Mesothelial cell of epicardium (in vitro differentiated cells): ENCODE measurements at regions not wholly inside any gene's neighbourhood (a gene's known extent, or its start where the extent isn't known, plus 50 kb on each side); places are given as distances from the start of the nearest gene placed in this dataset.

ENCODE experiments used
- DNase-seq, 2 experiments: peaks; one replicate each; pipeline ENCODE4 v3.0.0; 2021; ENCODE audit warnings: low spot score in 2 of 2; ENCODE audit not compliant: unreplicated experiment in 2 of 2
- H3K27ac Mint-ChIP-seq: 2 replicates; pipeline ENCODE4 v1.8.0; 2021; ENCODE audit warnings: mixed read lengths
- H3K27me3 Mint-ChIP-seq: 2 replicates; pipeline ENCODE4 v1.8.0; 2021; ENCODE audit warnings: low read depth, mixed read lengths
- H3K36me3 Mint-ChIP-seq: 2 replicates; pipeline ENCODE4 v1.8.0; 2021; ENCODE audit warnings: mixed read lengths
- H3K4me1 Mint-ChIP-seq: 2 replicates; pipeline ENCODE4 v1.8.0; 2021; ENCODE audit warnings: mixed read lengths
- H3K4me3 Mint-ChIP-seq: 2 replicates; pipeline ENCODE4 v1.8.0; 2021; ENCODE audit warnings: mild to moderate bottlenecking, moderate library complexity, mixed read lengths
- H3K9me3 Mint-ChIP-seq: 2 replicates; pipeline ENCODE4 v1.8.0; 2021; ENCODE audit warnings: mixed read lengths
- TF ChIP-seq, protein P1 (sequence below): fragments of 200-600 bp; sonication (generic); IDR thresholded peaks from one replicate; pipeline ENCODE4 v1.5.0; 2021; ENCODE audit warnings: antibody characterized with exemption; ENCODE audit not compliant: unreplicated experiment

DNA sequence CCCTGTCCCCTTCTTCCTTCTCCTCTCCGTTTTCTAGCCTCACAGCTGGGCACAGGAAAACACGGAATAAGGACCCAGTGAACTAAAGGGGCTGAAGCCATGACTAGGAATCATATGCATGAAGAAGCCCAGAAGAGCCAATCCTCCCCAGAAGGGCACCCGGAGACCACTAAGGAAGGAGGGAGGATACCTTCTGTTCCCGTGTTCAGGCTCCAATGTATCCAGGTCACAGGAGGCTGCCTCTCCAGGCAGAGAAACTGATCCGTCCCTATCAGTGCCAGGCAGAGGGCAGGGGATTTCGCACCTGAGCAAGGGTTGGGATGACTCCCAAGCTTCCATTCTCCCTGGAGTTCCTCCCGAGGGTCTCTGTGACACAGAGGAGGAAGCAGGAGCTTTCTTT, 246.6 kb downstream of the SNX10 start:
- Mint-ChIP-seq H3K36me3 (no peaks in the 10 kb centered on the region), H3K4me1 (peaks cover 47% of the 10 kb centered on the region), H3K27ac (no peak overlapping the region), H3K4me3 (no peak overlapping the region), H3K27me3 (peaks cover 4% of the 10 kb centered on the region), H3K9me3 (no peaks in the 10 kb centered on the region)
- TF ChIP-seq, protein P1, sequence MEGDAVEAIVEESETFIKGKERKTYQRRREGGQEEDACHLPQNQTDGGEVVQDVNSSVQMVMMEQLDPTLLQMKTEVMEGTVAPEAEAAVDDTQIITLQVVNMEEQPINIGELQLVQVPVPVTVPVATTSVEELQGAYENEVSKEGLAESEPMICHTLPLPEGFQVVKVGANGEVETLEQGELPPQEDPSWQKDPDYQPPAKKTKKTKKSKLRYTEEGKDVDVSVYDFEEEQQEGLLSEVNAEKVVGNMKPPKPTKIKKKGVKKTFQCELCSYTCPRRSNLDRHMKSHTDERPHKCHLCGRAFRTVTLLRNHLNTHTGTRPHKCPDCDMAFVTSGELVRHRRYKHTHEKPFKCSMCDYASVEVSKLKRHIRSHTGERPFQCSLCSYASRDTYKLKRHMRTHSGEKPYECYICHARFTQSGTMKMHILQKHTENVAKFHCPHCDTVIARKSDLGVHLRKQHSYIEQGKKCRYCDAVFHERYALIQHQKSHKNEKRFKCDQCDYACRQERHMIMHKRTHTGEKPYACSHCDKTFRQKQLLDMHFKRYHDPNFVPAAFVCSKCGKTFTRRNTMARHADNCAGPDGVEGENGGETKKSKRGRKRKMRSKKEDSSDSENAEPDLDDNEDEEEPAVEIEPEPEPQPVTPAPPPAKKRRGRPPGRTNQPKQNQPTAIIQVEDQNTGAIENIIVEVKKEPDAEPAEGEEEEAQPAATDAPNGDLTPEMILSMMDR = no peak
- no peak for DNase-seq

DNA sequence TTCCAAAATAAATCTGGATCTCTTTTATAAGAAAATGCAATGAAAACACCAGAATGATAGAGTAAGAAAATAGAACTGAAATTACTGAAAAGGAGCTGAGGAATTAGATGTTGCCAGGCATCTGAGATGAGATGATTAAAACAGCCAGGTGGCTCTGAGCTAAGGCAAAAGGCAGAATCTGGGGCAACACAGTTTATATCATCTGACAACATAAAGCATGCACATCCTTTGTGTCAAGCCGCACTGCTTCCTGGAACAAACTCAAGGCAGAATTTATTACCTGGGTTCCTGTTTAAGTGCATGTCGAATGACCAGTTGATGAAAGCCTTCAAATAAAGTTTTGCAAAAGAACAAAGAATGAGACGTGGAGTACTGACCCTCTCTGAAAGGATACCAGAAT, 247.0 kb downstream of the SNX10 start:
- Mint-ChIP-seq H3K4me1 (peaks cover 45% of the 10 kb centered on the region), H3K27ac (no peak overlapping the region), H3K4me3 (no peak overlapping the region), H3K27me3 (peaks cover 4% of the 10 kb centered on the region), H3K9me3 (no peaks in the 10 kb centered on the region), H3K36me3 (no peaks in the 10 kb centered on the region)
- TF ChIP-seq, protein P1 = no peak
- DNase-seq = no peak

DNA sequence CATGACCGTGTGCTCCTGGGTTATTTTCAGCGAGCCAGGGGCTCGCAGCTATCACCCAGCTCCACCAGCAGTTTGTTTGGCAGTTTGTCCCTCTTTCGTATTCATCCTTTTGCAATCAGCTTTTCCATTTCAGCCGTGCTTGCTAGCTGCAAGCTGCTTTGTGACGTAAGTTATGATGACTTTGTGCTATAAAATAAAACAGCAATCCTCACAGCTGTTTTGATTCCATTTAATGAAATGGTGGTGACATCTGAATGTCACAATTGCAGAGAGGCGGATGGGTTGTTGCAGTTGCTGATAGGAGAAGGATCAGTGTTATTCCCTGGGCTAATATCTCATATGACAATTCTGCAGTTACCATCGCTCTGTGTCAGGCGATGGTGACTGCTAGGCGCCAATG, 251.7 kb downstream of the SNX10 start:
- no peaks in the 10 kb centered on the region for H3K27me3 Mint-ChIP-seq
- no peak overlapping the region for H3K27ac Mint-ChIP-seq
- H3K4me1 Mint-ChIP-seq = peaks cover 22% of the 10 kb centered on the region
- no peaks in the 10 kb centered on the region for H3K36me3 Mint-ChIP-seq
- DNase-seq = no peak
- TF ChIP-seq, protein P1 = no peak
- H3K4me3 Mint-ChIP-seq = no peak overlapping the region
- no peaks in the 10 kb centered on the region for H3K9me3 Mint-ChIP-seq

DNA sequence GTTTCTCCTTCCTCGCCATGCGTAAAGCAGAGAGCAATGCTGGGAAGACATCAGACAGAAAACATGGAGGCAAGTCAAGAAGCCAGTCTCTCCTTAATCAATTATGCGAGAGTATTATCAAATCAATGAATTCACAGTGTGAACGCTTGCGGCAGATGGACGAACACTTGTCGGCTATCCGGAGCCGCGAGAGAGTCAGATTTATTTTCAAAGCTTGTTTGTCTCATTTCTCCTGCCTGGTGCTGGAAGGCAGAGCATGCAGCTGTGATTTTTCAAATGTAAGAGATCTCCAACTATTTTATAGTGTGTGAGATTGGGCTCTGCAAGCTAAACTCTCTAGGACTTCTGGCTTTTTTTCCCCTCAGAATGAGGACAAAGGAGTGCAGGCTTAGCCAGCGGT, 252.3 kb downstream of the SNX10 start:
- H3K36me3 Mint-ChIP-seq = no peaks in the 10 kb centered on the region
- H3K4me3 Mint-ChIP-seq = no peak overlapping the region
- H3K4me1 Mint-ChIP-seq = peaks cover 17% of the 10 kb centered on the region
- no peak for DNase-seq
- no peaks in the 10 kb centered on the region for H3K27me3 Mint-ChIP-seq
- TF ChIP-seq, protein P1 = no peak
- H3K27ac Mint-ChIP-seq = no peak overlapping the region
- no peaks in the 10 kb centered on the region for H3K9me3 Mint-ChIP-seq

DNA sequence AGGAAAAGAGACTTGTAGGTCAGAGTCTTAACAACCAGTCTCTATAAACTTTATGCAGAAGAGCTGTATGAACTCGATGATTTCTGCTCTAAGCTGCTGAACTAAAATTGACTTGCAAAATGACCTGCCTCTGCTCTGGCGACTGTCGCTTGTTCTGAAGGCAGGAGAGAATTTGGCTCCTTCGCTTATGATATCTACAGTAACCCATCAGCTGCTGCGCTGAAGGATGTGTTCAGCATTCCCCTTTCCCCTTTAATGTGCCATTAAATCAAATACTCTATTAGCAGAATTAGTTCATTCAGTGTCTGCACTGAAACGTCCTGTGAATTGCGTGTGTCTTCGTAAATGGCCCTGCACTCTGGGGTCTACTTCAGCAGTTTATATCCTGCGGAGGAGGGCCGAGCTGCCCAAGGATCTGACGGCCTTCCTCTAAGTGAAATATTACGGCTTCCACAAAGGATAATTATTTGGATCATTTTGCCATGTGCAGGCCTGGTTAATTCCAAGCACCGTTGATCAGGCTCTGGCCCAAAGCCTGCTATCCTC, 254.9 kb downstream of the SNX10 start:
- Mint-ChIP-seq H3K9me3 (no peaks in the 10 kb centered on the region), H3K27ac (no peak overlapping the region), H3K4me3 (no peak overlapping the region), H3K4me1 (peaks cover 17% of the 10 kb centered on the region), H3K27me3 (peaks cover 2% of the 10 kb centered on the region), H3K36me3 (no peaks in the 10 kb centered on the region)
- DNase-seq = no peak
- TF ChIP-seq, protein P1 = no peak

DNA sequence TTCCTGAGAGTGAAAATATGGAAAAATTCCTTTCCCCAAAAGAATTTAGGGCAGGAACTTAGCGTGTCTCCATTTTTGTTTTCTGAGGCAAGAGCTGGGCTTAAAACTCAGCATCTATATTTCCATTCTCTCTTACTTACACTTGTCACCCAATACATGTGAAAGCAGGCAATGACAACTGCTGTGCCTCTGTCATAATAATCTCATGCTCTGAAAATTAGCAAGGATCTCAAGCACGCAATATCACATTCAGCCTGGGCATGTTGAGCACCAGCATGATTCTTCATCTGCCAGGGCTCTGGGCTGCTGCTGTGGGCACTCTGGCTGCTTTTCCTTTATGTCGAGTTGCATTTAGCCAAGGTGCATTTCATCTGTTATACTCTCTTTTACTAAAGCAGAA, 255.5 kb downstream of the SNX10 start:
- TF ChIP-seq, protein P1 = no peak
- H3K27ac Mint-ChIP-seq = no peak overlapping the region
- peaks cover 20% of the 10 kb centered on the region for H3K4me1 Mint-ChIP-seq
- peaks cover 8% of the 10 kb centered on the region for H3K27me3 Mint-ChIP-seq
- DNase-seq = no peak
- H3K9me3 Mint-ChIP-seq = no peaks in the 10 kb centered on the region
- no peak overlapping the region for H3K4me3 Mint-ChIP-seq
- no peaks in the 10 kb centered on the region for H3K36me3 Mint-ChIP-seq
